Fibroblast of peridontal ligament (primary cell): ENCODE measurements at regions not wholly inside any gene's neighbourhood (a gene's known extent, or its start where the extent isn't known, plus 50 kb on each side); places are given as distances from the start of the nearest gene placed in this dataset.
"Not testable (repeated sequence)": the region's sequence is repeated elsewhere in the genome, so short reads cannot be mapped to it uniquely, and the experiment has no call there.

Source experiments
- DNase-seq: peaks from one replicate; pipeline ENCODE4 v3.0.0-alpha.2; 2010; ENCODE audit errors: extremely low read depth

DNA sequence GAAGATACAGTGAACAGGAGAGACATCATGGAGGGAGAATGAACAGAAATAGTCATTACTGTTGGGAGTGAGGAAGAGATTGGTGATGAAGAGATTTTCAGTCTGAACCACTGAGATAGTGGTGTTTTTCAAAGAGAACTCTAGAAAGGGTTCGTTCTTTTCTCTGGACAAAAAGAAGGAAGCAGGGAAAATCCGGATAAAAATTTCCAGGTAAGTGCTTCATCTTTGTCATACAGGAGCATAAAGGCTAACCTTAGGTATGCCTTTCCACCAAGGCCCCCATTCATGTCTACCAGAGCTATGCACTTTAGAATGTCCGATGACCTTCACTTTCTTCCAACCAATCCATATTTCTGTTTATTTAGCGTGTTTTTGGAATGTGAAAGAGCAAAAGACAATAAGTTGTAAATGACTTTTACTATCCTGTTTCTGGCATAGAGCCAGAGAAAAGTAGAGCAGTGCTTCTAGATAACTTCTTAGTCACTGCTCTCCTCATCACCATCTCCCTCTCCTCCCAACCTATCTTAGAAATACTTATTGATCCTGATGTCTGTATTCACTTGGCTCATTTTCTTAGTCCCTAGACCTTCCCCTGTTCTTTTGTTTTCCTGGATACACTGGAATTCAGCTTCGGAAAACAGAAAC, 116.5 kb downstream of the TTC6 start:
- no peak for DNase-seq

DNA sequence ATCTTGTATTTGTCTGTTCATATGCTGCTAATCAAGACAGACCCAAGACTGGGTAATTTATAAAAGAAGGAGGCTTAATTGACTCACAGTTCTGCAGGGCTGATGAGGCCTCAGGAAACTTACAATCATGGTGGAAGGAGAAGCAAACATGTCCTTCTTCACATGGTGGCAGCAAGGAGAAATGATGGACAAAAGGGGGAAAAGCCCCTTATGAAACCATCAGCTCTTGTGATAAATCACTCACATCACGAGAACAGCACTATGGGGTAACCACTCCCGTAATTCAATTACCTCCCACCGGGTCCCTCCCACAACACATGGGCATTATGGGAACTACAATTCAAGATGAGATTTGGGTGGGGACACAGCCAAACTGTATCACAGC, 117.0 kb downstream of the TTC6 start:
- not testable (repeated sequence) for DNase-seq

DNA sequence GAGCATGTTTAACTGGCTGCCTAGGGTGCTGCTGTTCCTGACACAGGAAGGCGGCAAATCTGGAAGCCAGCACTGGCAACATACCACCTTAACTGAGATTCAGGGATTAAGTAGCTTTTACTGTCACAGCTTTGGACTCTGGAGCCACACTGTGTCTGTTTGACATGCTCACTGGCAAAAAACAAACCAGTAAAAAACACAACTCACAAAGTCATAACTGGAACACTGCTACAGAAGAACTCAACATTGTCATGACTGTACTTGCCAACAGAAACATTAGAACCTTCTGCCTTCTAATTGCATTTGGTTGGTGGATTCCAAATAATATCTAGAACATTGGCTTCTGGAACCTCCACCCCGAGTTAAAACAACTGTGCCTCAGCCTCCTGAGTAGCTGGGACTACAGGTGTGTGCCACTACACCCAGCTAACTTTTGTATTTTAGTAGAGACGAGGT, 117.6 kb downstream of the TTC6 start:
- no peak for DNase-seq

DNA sequence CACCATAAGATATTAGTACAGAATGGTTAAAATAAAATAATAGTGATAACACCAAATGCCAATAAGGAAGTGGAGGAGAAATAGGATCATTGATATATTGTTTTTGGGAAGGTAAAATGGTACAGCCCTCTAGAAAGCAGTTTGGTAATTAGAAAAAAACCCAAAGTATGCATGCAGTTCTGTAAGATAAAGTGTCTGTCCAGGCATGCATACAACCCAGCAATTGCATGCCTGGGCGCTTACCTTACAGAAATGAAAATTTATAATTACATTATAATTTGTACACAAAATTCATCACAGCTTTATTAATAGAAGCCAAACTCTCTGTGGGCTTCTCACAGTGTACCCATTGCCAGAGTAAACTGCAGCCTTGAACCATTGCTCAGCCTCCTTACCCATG, 124.7 kb downstream of the TTC6 start:
- DNase-seq: no peak

DNA sequence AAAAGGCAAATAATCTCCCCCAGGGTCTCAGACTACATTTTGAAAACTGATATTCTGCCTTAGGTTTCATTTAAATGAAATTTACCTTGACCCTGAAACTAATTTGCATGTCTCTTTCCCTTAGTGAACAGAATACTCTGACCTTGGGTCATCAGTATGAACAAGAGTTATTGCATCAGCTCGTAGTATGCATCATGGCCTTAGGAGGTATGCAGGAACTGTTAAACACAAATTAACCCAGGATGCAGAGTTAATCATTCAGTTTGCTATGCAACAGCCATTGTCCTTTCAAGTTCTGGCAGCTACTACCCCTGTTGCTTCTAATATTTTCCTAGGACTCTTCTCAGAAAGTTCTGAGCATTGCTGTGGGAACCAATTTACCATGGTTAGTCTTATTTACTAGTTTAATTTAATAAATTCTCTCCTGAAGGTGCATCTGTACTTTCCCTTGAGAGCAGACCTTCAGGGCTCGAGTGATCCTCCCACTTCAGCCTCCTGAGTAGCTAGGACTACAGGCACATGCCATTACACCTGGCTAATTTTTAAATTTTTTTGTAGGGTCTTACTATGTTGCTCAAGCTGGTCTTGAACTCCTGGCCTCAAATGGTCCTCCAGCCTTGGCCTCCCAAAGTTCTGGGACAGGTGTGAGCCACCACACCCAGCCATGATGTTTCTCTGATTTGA, 126.7 kb downstream of the TTC6 start:
- no peak for DNase-seq

DNA sequence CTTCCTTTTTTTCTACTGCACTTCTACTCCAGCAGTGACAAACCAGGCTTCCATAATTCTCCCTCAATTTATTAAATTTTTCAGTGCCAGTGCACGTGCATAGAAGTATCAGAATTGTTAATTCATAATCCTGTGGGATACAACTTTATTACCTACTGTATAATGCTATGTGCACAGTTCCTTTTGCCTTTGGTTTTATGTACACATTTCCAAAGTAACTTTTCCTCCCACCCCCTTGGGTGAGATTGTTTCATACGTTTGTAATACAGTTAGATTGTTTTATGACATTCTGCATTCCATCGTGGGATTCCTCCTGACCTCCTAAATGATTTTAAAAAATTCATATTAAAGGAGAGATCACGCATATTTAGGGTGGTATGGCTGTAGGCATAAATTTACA, 128.1 kb downstream of the TTC6 start:
- DNase-seq: no peak

DNA sequence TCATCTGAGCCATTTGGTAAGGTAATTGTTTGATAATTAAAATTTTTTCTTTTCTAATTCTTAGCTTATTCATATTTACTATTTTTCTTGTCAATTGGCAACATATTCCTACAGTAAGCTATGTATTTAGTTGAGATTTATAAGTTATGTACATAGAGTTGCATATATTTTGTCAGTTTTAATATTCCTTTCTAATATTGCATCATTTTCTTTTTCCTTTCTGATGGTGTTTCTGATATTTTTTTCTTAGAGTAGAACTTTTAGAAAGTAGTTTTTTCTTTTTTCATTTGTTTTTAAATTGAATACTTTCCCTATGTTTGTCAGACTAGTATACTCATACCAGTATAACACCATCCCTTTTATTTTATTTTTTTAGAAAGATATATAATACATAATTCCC, 131.3 kb downstream of the TTC6 start:
- DNase-seq: no peak

DNA sequence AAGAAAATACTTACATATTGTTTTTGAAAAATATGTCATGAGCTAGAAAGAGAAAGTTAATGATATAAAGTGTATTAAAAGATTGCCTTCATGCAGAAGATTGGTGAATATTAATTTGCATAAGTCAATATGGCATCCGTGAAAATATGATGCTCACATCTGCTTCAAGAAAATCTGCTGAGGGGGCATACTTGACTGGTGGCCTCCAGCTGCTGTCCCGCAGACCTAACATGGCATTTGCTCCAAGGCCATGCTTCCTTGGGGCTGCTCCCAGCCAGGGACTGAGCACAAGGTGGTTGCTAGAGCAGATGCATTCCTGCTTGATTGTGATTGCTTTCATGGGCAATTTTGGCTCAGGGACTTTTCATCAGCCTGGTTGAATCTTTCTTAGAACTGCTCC, 133.8 kb downstream of the TTC6 start:
- no peak for DNase-seq

DNA sequence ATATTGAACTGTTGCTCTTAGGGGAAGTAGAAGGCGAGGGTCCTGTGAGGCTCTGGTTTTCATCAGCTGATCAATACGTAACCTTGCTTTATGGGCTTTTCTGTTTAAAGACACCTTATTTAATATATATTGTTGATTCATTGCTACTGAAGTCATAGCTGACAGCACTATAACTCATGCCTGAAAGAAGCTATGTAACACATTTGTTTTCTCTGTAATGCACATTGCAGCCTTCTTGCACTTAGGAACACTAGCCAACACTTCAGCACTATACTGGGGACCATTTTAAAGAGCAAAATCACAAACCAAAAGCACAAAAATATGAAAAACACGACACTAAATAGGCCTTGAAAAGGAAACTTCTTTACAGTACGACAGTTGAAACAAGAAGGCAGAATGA, 135.7 kb downstream of the TTC6 start:
- DNase-seq: no peak

DNA sequence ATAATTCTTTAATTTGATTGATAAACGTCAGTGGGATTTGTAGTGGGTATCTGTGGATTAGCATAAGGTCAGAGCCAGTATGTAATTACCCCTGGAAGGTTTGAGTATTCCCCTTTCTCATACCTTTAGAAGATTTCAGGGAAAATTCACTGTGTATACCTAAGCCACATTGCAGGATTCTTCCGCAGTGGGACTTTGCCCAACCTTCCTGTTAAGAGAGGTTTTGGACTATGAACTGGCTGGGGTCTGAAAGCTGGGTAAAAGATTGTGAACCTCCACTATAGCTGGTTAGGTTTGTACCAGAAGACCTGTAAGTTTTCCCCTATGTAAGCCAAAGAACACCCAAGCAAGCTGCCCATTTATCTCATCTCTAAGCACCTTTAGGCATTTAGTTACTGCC, 150.2 kb downstream of the TTC6 start:
- no peak for DNase-seq

DNA sequence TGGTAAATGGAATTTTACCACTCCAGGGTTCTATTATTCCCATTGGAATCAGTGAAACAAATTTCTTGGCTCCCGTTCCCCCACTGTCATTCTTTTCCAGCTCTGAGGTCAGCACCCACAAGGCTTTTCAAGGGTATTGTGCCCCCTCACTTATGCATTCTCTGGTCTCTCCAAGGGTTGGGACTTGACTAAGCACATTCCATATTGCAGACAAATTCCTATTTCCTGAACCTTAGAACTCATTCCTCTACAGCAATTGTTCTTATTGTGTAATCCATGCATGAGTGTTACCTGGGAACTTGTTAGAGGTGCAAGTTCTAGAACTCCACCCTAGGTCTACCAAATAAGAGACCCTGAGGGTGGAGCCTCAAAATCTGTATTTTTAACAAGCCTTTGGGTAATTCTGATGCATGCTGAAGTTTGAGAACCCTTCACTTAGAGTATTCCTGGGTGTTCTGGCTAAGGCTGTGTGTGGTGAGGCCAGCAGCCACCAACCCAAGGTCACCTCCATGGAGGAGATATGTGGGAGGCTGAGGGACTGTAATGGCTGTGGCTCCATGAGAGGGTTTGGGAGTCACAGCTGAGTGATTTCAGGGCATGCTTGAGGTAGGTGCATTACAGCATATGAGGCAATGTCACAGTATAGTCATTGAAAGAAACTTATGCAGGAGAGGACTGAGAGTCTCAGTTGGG, 150.9 kb downstream of the TTC6 start:
- DNase-seq: no peak

DNA sequence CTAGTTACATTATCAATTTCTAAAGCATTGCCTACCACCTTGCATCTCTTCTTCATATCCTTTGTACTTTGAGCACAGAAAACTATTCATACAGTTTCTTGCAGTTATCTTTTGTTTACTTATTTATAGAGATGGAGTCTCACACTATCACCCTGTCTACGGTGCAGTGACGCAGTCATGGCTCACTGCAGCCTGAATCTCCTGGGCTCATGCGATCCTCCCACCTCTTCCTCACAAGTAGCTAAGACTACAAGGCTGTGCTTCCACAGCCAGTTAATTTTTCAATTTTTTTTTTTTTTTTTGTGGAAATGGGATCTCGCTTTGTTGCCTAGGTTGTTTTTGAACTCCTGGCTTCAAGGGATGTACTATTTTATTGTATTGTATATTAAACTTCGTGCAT, 158.0 kb downstream of the TTC6 start:
- DNase-seq: no peak

DNA sequence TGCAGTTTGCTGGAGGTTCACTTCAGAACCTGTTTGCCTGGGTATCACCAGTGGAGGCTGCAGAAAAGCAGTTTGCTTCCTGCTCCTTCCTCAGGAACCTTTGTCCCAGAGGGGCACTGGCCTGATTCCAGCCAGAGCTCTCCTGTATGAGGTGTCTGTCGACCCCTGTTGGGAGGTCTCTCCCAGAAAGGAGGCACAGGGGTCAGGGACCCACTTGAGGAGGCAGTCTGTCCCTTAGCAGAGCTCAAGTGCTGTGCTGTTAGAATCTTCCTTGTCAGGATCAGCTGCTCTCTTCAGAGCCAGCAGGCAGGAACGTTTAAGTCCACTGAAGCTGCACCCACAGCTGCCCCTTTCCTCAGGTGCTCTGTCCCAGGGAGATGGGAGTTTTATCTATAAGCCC, 164.8 kb downstream of the TTC6 start:
- DNase-seq: not testable (repeated sequence)

DNA sequence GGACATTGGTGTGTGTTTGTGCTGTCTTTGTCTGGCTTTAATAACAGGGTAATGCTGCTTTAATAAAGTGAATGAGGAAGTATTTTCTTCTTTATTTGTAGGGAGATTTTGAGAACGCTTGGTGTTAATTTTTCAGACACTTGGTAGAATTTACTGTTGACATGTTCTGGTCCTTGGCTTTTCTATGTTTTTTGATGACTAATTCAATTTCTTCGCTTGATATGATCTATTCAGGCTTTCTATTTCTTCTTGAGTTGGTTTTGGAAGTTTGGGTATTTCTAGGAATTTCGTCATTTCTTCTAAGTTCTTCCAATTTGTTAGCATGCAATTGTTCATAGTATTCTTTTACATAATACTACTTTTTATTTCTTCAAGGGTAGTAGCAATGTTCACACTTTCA, 167.8 kb downstream of the TTC6 start:
- DNase-seq: no peak

DNA sequence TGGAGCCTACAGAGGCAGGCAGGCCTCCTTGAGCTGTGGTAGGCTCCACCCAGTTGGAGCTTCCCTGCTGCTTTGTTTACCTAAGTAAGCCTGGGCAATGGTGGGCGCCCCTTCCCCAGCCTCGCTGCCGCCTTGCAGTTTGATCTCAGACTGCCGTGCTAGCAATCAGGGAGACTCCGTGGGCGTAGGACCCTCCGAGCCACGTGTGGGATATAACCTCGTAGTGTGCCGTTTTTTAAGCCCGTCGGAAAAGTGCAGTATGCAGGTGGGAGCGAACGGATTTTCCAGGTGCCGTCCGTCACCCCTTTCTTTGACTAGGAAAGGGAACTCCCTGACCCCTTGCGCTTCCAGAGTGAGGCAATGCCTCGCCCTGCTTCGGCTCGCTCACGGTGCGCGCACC, 176.9 kb downstream of the TTC6 start:
- not testable (repeated sequence) for DNase-seq

DNA sequence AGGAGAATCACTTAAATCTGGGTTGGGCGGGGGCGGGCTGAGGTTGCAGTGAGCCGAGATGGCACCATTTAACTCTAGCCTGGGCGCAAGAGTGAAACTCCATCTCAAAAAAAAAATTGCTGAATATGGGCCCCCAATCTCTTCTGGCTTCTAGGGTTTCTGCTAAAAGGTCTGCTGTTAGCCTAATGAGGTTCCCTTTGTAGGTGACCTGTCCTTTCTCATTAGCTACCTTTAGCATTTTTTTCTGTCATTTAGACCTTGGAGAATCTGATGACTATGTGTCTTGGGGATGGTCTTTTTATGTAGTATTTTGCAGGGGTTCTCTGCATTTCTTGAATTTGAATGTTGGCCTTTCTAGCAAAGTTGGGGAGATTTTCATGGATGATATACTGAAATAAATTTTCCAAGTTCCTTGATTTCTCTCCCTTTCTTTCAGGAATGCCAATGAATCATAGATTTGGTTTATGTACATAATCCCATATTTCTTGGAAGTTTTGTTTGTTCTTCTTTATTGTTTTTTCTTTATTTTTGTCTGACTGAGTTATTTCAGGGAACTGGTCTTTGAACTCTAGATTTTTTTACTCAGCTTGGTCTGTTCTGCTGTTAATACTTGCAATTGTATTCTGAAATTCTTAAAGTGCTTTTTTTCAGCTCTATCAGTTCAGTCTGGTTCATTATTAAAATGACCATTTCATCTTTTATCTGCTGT, 181.5 kb downstream of the TTC6 start:
- no peak for DNase-seq

DNA sequence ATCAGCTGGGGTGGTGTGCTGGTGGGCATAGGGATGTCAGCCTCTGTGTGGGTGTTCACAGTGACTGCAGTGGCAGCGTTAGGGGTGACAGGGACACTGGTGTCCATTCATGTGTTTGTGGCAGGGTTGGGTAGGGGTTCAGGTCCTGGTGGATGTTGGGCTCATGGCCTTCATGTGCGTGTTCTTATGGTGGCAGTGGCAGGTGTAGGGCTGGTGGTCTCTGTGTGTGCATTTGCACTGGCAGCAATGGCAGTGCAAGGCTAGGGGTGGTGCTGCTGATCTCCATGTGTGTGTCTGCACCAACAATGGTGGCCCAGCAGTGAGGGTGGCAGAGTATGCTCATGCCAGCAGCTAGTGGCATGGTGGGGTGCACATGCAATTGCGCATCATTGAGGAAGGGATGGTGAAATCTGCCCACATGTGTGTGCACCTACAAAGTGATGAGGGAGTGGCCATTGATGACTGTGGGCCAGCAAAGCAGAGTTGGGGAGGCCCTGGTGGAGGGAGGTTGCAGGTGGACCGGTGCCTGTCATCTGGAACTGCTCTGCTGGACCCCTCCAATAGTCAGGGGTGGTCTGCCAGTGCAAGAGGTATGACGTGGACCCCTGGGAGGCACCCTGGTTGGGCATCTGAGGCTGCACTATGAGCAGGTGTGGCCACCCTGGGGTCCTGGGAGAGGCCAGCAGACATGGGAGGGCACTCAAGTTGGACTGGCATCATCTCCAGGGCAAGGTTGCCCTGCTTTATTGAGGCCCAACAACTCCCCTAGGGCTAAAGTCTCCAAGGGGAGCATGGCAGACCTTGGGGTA, 182.9 kb downstream of the TTC6 start:
- no peak for DNase-seq

DNA sequence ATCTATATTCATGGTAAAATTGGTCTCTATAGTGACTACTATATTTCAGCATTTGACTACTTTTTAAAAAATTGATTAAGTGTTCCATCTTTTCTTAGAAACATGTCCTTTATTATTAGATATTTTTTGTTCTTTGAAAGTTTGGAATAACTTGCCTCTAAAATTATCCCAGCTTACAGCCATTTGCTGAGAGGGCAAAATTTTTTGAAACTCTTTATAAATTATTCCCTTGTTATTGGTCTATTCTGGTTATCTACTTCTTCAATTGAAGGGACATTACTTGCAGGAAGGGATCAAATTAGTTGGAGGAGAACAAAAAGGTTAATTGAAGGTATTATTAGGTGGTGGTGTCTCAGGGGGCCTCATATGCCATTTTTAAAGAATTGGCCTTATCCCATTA, 184.1 kb downstream of the TTC6 start:
- no peak for DNase-seq

DNA sequence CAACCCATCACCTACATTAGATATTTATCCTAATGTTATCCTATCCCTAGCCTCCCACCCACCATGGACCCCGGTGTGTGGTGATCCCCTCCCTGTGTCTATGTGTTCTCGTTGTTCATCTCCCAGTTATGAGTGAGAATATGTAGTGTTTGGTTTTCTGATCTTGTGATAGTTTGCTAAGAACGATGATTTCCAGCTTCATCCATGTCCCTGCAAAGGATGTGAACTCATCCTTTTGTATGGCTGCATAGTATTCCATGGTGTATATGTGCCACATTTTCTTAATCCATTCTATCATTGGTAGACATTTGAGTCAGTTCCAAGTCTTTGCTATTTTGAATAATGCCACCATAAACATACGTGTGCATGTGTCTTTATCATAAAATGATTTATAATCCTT, 185.3 kb downstream of the TTC6 start:
- DNase-seq: not testable (repeated sequence)

DNA sequence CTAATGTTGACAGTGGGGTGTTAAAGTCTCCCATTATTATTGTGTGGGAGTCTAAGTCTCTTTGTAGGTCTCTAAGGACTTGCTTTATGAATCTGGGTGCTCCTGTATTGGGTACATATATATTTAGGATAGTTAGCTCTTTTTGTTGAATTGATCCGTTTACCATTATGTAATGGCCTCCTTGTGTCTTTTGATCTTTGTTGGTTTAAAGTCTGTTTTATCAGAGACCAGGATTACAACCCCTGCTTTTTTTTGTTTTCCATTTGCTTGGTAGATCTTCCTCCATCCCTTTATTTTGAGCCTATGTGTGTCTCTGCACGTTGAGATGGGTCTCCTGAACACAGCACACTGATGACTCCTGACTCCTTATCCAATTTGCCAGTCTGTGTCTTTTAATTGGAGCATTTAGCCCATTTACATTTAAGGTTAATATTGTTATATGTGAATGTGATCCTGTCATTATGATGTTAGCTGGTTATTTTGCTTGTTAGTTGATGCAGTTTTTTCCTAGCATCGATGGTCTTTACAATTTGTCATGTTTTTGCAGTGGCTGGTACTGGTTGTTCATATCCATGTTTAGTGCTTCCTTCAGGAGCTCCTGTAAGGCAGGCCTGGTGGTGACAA, 188.9 kb downstream of the TTC6 start:
- not testable (repeated sequence) for DNase-seq

DNA sequence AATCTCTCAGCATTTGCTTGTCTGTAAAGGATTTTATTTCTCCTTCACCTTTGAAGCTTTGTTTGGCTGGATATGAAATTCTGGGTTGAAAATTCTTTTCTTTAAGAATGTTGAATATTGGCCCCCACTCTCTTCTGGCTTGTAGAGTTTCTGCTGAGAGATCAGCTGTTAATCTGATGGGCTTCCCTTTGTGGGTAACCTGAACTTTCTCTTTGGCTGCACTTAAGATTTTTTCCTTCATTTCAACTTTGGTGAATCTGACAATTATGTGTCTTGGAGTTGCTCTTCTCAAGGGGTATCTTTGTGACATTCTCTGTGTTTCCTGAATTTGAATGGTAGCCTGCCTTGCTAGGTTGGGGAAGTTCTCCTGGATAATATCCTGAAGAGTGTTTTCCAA, 189.4 kb downstream of the TTC6 start:
- DNase-seq: not testable (repeated sequence)
